ENCODE measurements at regions not wholly inside any gene's neighbourhood (a gene's known extent, or its start where the extent isn't known, plus 50 kb on each side); places are given as distances from the start of the nearest gene placed in this dataset.

GRCh38 chr16:87058728-87059250, 258.4 kb downstream of the C16orf95 start:
- Mint-ChIP-seq H3K4me3 (no peak overlapping the region), H3K4me1 (peaks cover 6% of the 10 kb centered on the region), H3K36me3 (no peaks in the 10 kb centered on the region), H3K9me3 (no peaks in the 10 kb centered on the region), H3K27ac (no peak overlapping the region)
- DNase-seq (ENCODE audit: low spot score in 2 of 2) (no peak), ATAC-seq (no peak)

- H3K27ac Mint-ChIP-seq, result no peak overlapping the region
- no peaks in the 10 kb centered on the region for H3K9me3 Mint-ChIP-seq
- H3K36me3 Mint-ChIP-seq, result no peaks in the 10 kb centered on the region
- DNase-seq (ENCODE audit: low spot score in 2 of 2) (no peak), ATAC-seq (no peak)
- peaks cover 6% of the 10 kb centered on the region for H3K4me1 Mint-ChIP-seq
- no peak overlapping the region for H3K4me3 Mint-ChIP-seq
Measured at GRCh38 chr16:87060034-87060986, 256.9 kb downstream of the C16orf95 start.

- peaks cover 6% of the 10 kb centered on the region for H3K4me1 Mint-ChIP-seq
- DNase-seq (ENCODE audit: low spot score in 2 of 2) (no peak), ATAC-seq (no peak)
- no peak overlapping the region for H3K27ac Mint-ChIP-seq
- H3K9me3 Mint-ChIP-seq, result no peaks in the 10 kb centered on the region
- H3K36me3 Mint-ChIP-seq, result no peaks in the 10 kb centered on the region
- no peak overlapping the region for H3K4me3 Mint-ChIP-seq
Measured at GRCh38 chr16:87061243-87061920, 255.8 kb downstream of the C16orf95 start.

GRCh38 chr16:87062569-87063442, 254.4 kb downstream of the C16orf95 start:
- DNase-seq (ENCODE audit: low spot score in 2 of 2), result peak; percentile 45 to 75
- H3K4me3 Mint-ChIP-seq, result no peak overlapping the region
- peaks cover 6% of the 10 kb centered on the region for H3K4me1 Mint-ChIP-seq
- ATAC-seq, result peak; percentile 51
- no peaks in the 10 kb centered on the region for H3K36me3 Mint-ChIP-seq
- no peak overlapping the region for H3K27ac Mint-ChIP-seq
- H3K9me3 Mint-ChIP-seq, result no peaks in the 10 kb centered on the region

- no peak overlapping the region for H3K27ac Mint-ChIP-seq
- no peaks in the 10 kb centered on the region for H3K36me3 Mint-ChIP-seq
- no peak overlapping the region for H3K4me3 Mint-ChIP-seq
- H3K9me3 Mint-ChIP-seq, result no peaks in the 10 kb centered on the region
- ATAC-seq, result no peak
- DNase-seq (ENCODE audit: low spot score in 2 of 2), result no peak
- H3K4me1 Mint-ChIP-seq, result peaks cover 6% of the 10 kb centered on the region
Measured at GRCh38 chr16:87063543-87063942, 253.6 kb downstream of the C16orf95 start.

GRCh38 chr16:87064731-87065445, 252.3 kb downstream of the C16orf95 start:
- H3K4me1 Mint-ChIP-seq, result peaks cover 6% of the 10 kb centered on the region
- H3K27ac Mint-ChIP-seq, result no peak overlapping the region
- no peak overlapping the region for H3K4me3 Mint-ChIP-seq
- no peaks in the 10 kb centered on the region for H3K36me3 Mint-ChIP-seq
- ATAC-seq (no peak), DNase-seq (ENCODE audit: low spot score in 2 of 2) (no peak)
- H3K9me3 Mint-ChIP-seq, result no peaks in the 10 kb centered on the region

- no peak overlapping the region for H3K4me3 Mint-ChIP-seq
- H3K4me1 Mint-ChIP-seq, result no peaks in the 10 kb centered on the region
- ATAC-seq (no peak), DNase-seq (ENCODE audit: low spot score in 2 of 2) (no peak)
- no peak overlapping the region for H3K27ac Mint-ChIP-seq
- H3K9me3 Mint-ChIP-seq, result no peaks in the 10 kb centered on the region
- H3K36me3 Mint-ChIP-seq, result no peaks in the 10 kb centered on the region
Measured at GRCh38 chr16:87065446-87066132, 251.6 kb downstream of the C16orf95 start.

GRCh38 chr16:87066133-87067002, 250.8 kb downstream of the C16orf95 start:
- no peak for DNase-seq (ENCODE audit: low spot score in 2 of 2)
- no peaks in the 10 kb centered on the region for H3K9me3 Mint-ChIP-seq
- H3K4me3 Mint-ChIP-seq, result no peak overlapping the region
- no peak for ATAC-seq
- no peaks in the 10 kb centered on the region for H3K36me3 Mint-ChIP-seq
- no peak overlapping the region for H3K27ac Mint-ChIP-seq
- no peaks in the 10 kb centered on the region for H3K4me1 Mint-ChIP-seq

GRCh38 chr16:87067003-87067556, 250.1 kb downstream of the C16orf95 start:
- Mint-ChIP-seq H3K4me1 (no peaks in the 10 kb centered on the region), H3K27ac (no peak overlapping the region), H3K36me3 (no peaks in the 10 kb centered on the region), H3K9me3 (no peaks in the 10 kb centered on the region), H3K4me3 (no peak overlapping the region)
- no peak for DNase-seq (ENCODE audit: low spot score in 2 of 2)
- ATAC-seq, result no peak

- no peaks in the 10 kb centered on the region for H3K9me3 Mint-ChIP-seq
- H3K36me3 Mint-ChIP-seq, result no peaks in the 10 kb centered on the region
- no peaks in the 10 kb centered on the region for H3K4me1 Mint-ChIP-seq
- no peak overlapping the region for H3K27ac Mint-ChIP-seq
- no peak for ATAC-seq
- no peak for DNase-seq (ENCODE audit: low spot score in 2 of 2)
- H3K4me3 Mint-ChIP-seq, result no peak overlapping the region
Measured at GRCh38 chr16:87067836-87068761, 249.1 kb downstream of the C16orf95 start.

GRCh38 chr16:87068762-87069150, 248.4 kb downstream of the C16orf95 start:
- Mint-ChIP-seq H3K4me3 (no peak overlapping the region), H3K27ac (no peak overlapping the region), H3K4me1 (no peaks in the 10 kb centered on the region), H3K36me3 (no peaks in the 10 kb centered on the region), H3K9me3 (no peaks in the 10 kb centered on the region)
- ATAC-seq (no peak), DNase-seq (ENCODE audit: low spot score in 2 of 2) (no peak)

GRCh38 chr16:87070657-87071056, 246.5 kb downstream of the C16orf95 start:
- ATAC-seq (no peak), DNase-seq (ENCODE audit: low spot score in 2 of 2) (no peak)
- H3K4me3 Mint-ChIP-seq, result no peak overlapping the region
- no peaks in the 10 kb centered on the region for H3K4me1 Mint-ChIP-seq
- H3K27ac Mint-ChIP-seq, result no peak overlapping the region
- no peaks in the 10 kb centered on the region for H3K9me3 Mint-ChIP-seq
- H3K36me3 Mint-ChIP-seq, result no peaks in the 10 kb centered on the region

All from stimulated activated effector memory CD8-positive, alpha-beta T cell treated with anti-CD3 and anti-CD28 coated beads, Interleukin-12 subunit alpha, Interleukin-12 subunit beta, amount 100 ng/mL, for 72 hours (primary cell).